COLO829 (cell line): ENCODE measurements at regions not wholly inside any gene's neighbourhood (a gene's known extent, or its start where the extent isn't known, plus 50 kb on each side); places are given as distances from the start of the nearest gene placed in this dataset.
"Not testable (repeated sequence)": the region's sequence is repeated elsewhere in the genome, so short reads cannot be mapped to it uniquely, and the experiment has no call there.

Experiments
- DNase-seq: peaks from one replicate; pipeline ENCODE4 v3.0.0; 2012; ENCODE audit warnings: low spot score

DNA sequence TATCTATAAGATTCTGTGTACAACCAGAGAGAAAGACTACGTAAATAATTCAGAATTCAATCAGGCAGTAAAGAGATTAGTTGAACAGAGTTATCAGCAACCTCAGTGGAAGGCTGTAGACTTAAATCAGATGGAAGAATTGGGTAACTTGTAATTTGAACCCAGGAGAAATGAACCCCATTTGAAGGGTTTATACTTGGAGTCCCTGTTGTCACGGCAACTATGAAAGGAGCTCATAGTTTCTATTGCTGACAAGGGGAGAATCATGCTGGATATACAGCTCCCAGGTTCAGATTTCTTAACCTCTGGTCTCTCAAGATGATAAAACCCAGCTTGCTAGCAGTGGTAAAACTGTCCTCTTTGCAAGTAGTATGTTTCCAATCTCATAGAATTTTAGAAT lies 54.4 kb upstream of the BMP4 start:
- DNase-seq, result no peak

- no peak for DNase-seq
Observed at GRCh38 chr14:54023027-54023426, 66.4 kb upstream of the BMP4 start.

- peak; percentile 27 for DNase-seq
Observed at GRCh38 chr14:54025661-54026060, 69.0 kb upstream of the BMP4 start.

DNA sequence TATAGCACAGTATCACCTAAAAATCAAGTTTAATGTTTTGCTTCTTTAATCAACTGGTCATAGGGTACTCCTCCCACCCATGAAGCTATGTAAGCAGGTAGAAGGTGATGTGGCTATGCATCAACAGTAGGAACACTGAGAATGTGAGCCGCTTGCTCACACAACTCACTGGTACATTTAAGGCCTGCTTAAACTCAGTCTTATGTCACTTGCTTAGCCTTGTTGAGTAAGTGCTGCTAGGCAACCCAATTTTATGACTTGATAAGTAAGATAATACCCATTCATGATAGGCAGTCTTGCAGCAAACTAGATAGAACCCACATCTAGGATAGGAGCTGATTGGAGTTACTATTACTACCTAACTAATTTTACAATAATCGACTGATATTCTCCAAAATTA lies 70.0 kb upstream of the BMP4 start:
- no peak for DNase-seq

GRCh38 chr14:54030996-54031395 lies 74.4 kb upstream of the BMP4 start:
- DNase-seq, result not testable (repeated sequence)

- not testable (repeated sequence) for DNase-seq
Observed at GRCh38 chr14:54033285-54033684, 76.7 kb upstream of the BMP4 start.

DNA sequence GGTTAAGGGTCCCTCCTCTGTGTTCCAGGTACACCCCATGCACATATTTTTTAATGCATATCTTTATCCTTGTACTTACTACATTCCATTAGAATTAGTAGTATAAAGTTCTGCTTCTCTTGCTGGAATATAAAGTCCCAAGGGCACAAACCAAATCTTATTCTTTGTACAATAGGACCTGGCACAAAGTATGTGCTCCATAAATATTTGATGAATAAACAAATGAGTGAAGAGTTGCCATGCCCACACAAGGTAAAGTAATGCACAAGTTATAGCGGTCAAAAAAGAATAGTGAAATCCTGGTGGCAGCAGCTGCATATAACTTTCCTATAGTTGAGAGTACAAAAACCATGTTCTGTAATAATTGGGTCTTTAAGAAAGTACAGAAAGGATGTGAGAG lies 82.1 kb upstream of the BMP4 start:
- no peak for DNase-seq

GRCh38 chr14:54039311-54039710 lies 82.7 kb upstream of the BMP4 start:
- DNase-seq, result no peak

DNA sequence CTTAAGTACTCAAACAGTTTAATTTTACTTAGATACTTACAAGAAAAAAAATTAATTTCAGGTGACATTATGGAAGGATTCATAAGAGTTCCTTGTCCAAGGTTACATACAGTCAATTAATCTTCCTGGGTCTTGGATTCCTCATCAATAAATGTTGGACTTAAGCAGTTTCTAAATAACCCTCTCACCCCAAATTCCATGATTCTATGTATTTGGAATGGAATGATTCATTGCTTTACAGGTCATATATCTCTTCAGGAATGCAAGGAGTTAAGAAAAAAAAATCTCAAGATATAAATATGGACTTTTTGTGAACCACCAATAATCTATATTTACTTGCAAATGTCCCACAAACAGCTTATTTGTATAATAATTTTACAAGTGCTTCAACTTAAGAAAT lies 84.2 kb upstream of the BMP4 start:
- no peak for DNase-seq

DNA sequence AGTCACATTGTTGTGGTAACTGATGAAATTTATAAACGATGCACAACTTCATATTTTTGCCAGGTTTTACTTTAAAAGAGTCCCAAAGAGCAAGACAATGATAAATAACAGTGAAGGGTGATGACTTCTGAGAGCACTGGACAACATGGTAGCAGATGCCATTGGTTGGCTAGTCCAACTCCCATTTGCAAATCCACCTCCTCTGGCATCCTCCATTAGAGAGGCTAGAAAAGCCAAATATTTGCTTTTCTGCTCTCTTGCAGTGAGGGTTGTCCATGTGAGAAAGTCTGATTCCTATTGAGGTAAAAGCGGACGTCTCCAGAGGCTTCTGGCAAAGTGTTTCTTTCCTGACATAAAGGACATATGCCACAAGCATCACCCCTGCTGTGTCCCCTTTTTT lies 89.6 kb upstream of the BMP4 start:
- DNase-seq, result no peak

GRCh38 chr14:54047645-54048308 lies 91.2 kb upstream of the BMP4 start:
- no peak for DNase-seq

- DNase-seq, result no peak
Observed at GRCh38 chr14:54048311-54048710, 91.7 kb upstream of the BMP4 start.

GRCh38 chr14:54048736-54049135 lies 92.1 kb upstream of the BMP4 start:
- DNase-seq, result no peak

DNA sequence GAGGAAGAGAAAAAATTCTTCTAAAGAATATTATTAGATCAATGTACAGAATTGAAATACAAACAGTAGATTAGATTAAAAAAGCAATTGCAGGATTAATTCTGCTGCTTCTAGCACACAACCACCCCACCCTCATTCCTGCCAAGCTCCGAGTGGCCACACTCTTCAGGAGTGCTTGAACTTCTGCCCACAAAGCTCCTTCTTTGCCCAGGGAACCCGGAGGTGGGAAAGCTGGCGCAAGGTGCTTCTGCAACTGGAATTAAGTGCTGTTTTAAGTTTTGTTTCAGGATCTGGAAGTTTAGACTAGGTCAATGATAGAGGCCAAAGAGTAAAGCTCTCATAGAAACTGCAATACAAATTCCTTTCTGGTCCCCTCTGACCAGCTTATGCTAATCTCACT lies 94.1 kb upstream of the BMP4 start:
- DNase-seq, result no peak

DNA sequence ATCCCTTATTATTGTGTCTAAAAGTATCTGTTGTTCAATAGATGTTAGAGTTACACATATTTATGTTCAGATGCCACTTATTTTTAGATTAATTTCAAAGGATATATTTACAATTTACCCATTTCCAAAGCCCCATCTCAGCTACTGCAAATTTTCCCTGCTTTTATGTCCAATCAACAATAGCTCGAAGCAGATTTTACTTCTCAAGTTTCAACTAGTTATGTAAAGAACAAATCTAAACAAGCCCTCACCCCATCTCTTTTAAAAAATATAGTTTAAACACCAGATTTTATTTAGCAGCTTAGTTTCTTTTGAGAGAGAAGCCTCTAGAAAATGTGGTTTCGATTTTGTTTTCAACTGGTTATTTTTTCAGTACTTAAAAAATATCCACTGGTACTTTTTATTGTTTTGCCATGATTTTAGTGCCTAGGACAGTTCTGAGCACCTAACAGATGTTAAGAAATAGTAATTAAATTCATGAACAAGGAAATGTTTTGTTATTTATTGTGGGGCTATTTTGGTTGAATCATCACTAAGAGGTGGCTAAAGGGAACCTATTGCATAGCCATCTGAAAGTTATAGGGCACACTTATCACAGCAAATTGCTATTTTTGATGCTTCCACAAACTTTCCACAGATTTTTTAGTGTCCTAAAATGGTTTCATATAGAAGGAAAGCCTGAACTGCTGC lies 96.2 kb upstream of the BMP4 start:
- no peak for DNase-seq

DNA sequence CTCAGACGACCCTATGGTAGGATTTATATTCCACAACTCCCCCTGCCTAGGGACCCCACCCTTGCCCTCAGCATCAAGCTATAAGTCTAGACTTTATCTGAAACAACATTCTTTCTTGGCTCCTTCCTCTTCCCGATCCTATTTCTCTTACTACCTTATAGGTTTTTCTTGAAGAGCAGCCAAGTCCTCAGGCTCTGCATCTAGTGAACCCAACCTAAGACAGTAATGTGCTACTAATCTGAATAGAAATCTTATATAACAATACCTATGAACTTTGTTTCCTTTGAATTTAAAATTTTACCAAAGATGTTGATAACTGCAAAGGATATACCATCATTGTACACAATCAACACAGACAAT lies 96.7 kb upstream of the BMP4 start:
- no peak for DNase-seq

DNA sequence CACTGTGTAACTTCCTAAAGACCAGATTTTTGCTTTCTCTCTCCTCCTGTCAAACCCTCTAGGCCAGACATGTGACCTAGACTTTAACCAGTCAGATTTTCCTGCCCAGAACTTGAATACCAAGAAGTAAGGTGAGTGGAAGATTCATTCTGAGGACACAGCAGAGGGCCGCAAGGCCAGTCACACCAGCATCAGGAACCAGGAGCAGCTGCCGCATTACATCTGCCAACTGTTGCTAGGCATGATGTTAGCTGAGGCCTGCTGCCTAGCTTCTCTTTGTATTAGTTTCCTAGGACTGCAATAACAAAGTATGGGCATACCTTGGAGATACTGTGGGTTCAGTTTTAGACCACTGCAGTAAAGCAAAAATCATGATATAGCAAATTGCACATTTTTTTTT lies 101.9 kb upstream of the BMP4 start:
- no peak for DNase-seq

GRCh38 chr14:54083549-54084239 lies 127.1 kb upstream of the BMP4 start:
- no peak for DNase-seq

- no peak for DNase-seq
Observed at GRCh38 chr14:54085232-54085761, 128.7 kb upstream of the BMP4 start.

GRCh38 chr14:54085841-54086240 lies 129.2 kb upstream of the BMP4 start:
- no peak for DNase-seq

GRCh38 chr14:54086767-54087166 lies 130.1 kb upstream of the BMP4 start:
- no peak for DNase-seq

- DNase-seq, result no peak
Observed at GRCh38 chr14:54087376-54087775, 130.8 kb upstream of the BMP4 start.

DNA sequence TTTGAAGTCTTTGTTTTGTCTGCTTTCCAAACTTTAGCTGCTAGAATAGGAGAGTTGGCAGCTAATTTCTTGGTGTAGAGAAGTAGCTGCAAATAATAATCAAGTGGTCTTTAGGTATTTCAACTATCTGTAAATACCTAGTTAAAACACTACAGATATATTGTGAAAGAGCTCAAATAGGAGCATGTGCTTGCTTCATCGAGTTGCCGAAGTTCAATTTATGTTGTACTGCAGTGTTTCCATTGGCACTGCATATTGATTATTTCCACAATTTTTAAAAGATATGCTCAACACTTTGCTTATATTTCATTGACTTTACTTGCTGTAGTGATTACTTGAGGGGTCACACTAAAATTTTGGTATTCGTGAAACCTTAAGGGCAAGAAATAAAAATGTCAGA lies 131.6 kb upstream of the BMP4 start:
- no peak for DNase-seq
